ENCODE measurements at regions not wholly inside any gene's neighbourhood (a gene's known extent, or its start where the extent isn't known, plus 50 kb on each side); places are given as distances from the start of the nearest gene placed in this dataset.
A peak's percentile ranks its signal among the peaks of the same experiment; 100 is the strongest.
"Not testable (repeated sequence)": the region's sequence is repeated elsewhere in the genome, so short reads cannot be mapped to it uniquely, and the experiment has no call there.

DNA sequence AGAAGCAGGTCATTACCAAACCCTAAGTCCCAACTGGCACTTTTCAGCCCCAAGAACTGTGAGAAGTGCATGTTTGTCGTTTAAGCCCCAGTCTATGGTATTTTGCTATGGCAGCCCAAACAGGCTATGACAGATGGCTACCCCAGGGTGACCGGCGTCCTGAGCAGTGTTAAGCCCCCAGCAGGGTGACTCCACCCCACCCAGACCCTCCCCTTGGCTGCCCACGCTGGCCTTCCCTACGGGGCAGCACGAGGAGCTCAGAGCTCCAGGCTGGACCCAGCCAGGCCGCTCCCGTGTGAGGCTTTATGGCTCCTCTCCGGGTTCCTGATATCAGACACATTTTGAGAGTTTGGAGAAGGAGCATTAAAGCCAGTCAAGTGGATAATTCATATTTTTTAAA is 684.0 kb downstream of the PTPRU start:
- DNase-seq (ENCODE audit: low read depth): no peak
- no peak overlapping the region for H3K4me3 ChIP-seq (replicated peaks; ENCODE audit: low read depth, low read length)
- TF ChIP-seq, protein P1, sequence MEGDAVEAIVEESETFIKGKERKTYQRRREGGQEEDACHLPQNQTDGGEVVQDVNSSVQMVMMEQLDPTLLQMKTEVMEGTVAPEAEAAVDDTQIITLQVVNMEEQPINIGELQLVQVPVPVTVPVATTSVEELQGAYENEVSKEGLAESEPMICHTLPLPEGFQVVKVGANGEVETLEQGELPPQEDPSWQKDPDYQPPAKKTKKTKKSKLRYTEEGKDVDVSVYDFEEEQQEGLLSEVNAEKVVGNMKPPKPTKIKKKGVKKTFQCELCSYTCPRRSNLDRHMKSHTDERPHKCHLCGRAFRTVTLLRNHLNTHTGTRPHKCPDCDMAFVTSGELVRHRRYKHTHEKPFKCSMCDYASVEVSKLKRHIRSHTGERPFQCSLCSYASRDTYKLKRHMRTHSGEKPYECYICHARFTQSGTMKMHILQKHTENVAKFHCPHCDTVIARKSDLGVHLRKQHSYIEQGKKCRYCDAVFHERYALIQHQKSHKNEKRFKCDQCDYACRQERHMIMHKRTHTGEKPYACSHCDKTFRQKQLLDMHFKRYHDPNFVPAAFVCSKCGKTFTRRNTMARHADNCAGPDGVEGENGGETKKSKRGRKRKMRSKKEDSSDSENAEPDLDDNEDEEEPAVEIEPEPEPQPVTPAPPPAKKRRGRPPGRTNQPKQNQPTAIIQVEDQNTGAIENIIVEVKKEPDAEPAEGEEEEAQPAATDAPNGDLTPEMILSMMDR (IDR thresholded peaks at IDR 0.05; ENCODE audit: low read length, missing control alignments): no peak

DNA sequence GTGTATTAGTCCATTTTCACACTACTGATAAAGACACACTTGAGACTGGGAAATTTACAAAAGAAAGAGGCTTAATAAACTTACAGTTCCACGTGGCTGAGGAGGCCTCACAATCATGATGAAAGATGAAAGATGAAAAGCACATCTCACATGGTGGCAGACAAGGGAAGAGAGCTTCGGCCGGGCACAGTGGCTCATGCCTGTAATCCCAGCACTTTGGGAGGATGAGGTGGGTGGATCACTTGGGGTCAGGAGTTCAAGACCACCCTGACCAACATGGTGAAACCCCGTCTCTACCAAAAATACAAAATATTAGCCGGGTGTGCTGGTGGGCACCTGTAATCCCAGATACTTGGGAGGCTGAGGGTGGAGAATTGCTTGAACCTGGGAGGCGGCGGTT is 682.7 kb downstream of the PTPRU start:
- DNase-seq (ENCODE audit: low read depth); H3K4me3 ChIP-seq (replicated peaks; ENCODE audit: low read depth, low read length): not testable (repeated sequence)

DNA sequence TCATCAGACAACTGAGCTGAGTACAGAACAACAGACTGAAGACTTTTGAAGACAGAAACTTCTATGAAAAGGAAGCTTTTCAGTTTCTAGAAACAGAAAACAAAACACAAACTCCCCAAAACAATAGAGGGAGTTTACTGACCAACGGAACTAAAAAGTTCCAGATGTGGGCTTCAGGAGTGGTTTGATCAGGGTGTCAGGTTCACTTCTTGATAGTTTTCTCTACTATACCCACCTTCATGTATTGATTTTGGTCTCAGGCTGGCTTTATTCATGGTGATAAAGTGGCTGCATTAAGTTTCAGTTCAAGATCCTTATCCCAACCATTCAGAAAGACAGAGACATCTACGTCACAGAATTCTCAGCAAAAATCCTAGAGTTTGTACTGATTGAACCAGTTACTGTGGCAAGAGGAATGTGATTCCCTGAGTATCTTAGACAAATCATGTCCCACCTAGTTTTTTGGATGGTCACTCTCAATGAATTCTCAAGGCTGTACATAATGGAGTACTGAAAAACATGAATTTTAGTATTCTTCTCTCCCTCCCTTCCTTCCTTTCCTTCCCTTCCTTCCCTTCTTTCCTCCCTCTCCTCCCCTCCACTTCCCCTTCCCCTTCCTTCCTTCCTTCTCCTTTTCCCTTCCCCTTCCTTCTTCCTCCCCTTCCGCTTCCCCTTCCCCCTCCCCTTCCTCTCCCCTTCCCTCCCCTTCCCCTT is 680.5 kb downstream of the PTPRU start:
- TF ChIP-seq, protein P1 (IDR thresholded peaks at IDR 0.05; ENCODE audit: low read length, missing control alignments): no peak
- DNase-seq (ENCODE audit: low read depth): no peak
- H3K4me3 ChIP-seq (replicated peaks; ENCODE audit: low read depth, low read length): no peak overlapping the region

DNA sequence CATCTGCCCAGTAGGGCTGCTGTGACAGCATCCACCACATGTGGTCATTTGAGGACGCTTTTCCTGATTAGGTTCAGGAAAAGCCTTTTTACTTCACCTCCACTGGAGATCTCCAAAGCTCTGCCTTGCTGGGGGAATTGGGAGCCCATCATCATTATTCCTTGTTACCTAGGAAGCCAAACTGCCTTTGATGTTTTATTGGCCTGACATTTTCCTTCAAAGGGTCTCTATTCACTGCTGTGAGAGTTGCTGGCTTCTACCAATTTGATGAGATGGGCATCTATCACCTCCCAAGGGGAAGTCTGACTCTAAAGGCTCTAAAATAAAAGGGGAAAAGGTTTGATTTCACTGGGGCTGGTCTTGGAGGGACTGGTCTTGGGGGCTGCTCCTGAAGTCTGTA is 678.6 kb downstream of the PTPRU start:
- DNase-seq (ENCODE audit: low read depth): no peak
- H3K4me3 ChIP-seq (replicated peaks; ENCODE audit: low read depth, low read length): no peak overlapping the region
- TF ChIP-seq, protein P1 (IDR thresholded peaks at IDR 0.05; ENCODE audit: low read length, missing control alignments): no peak

DNA sequence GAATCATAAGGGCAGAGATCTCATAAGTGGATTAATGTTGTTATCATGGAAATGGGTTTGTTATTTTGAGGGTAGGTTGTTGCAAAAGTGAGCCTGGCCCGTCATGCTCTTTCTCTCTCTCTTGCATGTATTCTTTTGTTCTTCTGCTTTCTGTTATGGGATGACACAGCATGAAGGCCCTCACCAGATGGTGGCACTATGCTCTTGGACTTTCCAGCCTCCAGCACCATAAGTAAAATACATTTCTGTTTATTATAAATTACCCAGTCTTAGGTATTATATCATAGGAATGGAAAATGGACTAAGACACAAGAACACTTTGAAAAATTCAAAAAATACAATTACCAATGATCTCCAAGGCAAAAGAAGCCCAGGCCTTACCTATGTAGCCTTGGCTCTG is 676.1 kb downstream of the PTPRU start:
- DNase-seq (ENCODE audit: low read depth): peak; percentile 45
- TF ChIP-seq, protein P1 (IDR thresholded peaks at IDR 0.05; ENCODE audit: low read length, missing control alignments): peak; percentile 36
- no peak overlapping the region for H3K4me3 ChIP-seq (replicated peaks; ENCODE audit: low read depth, low read length)

DNA sequence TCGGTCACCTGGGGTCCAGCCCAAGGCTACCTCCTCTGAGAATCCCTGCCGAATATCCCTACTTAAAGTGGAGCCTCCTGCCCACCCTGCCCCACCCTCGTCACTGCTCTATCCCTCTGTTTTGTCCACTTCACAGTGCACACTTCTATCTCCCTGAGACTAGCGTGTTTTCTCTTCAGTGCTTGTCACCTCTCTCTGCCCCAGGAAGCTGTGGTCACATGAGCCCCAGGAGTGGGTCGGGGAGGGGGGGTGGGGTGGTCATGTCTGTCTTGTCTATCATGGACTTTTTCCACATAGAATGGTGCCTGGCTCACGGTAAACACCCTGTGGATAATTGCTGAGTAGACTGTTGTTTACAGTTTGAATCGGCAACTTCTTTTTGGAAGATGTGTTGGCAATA is 673.6 kb downstream of the PTPRU start:
- TF ChIP-seq, protein P1 (IDR thresholded peaks at IDR 0.05; ENCODE audit: low read length, missing control alignments): no peak
- DNase-seq (ENCODE audit: low read depth): no peak
- H3K4me3 ChIP-seq (replicated peaks; ENCODE audit: low read depth, low read length): no peak overlapping the region

DNA sequence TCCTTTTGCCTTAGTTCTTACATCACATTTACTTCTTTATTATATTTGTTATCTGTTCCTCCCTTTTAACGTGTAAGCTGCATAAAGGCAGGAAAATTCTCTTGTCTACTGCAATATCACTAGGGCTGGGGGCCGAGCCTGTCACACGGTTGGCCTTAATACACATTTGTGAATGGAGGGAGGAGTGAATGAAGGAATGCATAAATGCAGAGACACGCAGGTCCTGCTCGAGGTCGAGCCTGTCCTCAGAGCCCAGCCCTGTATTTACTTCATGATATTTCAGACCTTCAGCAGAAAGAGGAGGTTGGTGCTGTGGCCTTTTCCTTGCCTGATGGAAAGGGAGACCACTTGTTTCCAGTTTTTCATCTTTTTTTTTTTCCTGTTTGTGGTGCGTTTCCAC is 671.3 kb downstream of the PTPRU start:
- TF ChIP-seq, protein P1 (IDR thresholded peaks at IDR 0.05; ENCODE audit: low read length, missing control alignments): no peak
- no peak overlapping the region for H3K4me3 ChIP-seq (replicated peaks; ENCODE audit: low read depth, low read length)
- DNase-seq (ENCODE audit: low read depth): no peak

Measured in fibroblast of pulmonary artery (primary cell).